ENCODE measurements at regions not wholly inside any gene's neighbourhood (a gene's known extent, or its start where the extent isn't known, plus 50 kb on each side); places are given as distances from the start of the nearest gene placed in this dataset.

- DNase-seq = no peak
These were observed 88.2 kb downstream of the TMA16 start for GRCh38 chr4:163582703-163583102.

GRCh38 chr4:163587867-163588266 lies 93.4 kb downstream of the TMA16 start:
- DNase-seq = no peak

DNA sequence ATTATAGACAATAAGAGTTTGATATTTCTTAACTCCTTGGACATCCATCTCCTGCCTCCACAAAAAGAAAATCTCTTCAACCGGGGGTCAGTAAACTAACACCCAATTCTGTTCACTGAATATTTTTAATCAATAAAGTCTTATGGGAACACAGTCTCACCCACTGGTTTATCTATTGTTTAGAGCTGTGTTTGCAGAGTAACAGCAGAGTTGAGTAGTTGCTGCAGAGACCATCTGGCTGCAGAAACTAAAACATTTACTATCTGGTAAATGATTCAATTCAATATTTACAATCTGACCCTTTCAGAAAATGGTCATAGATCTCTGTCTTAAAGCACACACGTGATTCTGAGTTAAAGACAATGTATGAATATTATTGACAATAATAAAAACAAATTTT lies 94.0 kb downstream of the TMA16 start:
- DNase-seq = no peak

- no peak for DNase-seq
These were observed 95.6 kb downstream of the TMA16 start for GRCh38 chr4:163590103-163590502.

DNA sequence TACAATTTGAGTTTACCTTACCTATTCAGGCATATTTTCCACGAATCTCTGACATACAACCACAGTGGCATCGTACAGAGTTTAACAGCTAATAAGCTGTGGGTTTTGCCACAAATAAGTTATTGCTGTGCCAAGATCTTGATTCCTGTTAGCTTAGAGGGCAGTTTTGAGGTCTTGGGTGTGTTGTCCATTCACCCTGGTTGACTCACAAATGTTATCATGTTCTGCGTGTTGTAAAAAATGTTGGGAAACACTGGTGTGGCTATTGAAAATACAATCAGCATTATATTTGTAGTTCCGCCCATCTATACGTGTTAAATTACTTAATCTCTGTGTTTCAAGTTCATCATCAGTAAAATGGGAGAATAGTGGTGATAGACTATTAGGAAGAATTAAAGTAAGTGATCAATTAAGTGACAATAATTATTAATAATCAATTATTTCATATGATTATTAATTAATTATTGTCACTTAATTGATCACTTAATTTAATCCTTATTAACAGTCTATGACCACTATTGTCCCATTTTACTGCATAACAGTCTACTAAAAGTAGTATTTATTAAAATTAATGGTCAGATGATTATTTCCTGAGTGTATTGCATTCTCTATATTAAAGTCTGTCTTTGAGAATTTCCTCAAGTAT lies 96.3 kb downstream of the TMA16 start:
- no peak for DNase-seq

GRCh38 chr4:163591614-163592020 lies 97.1 kb downstream of the TMA16 start:
- no peak for DNase-seq

GRCh38 chr4:163592212-163592611 lies 97.7 kb downstream of the TMA16 start:
- DNase-seq = no peak

GRCh38 chr4:163595580-163595979 lies 101.1 kb downstream of the TMA16 start:
- DNase-seq = no peak

- DNase-seq = no peak
These were observed 103.5 kb downstream of the TMA16 start for GRCh38 chr4:163598028-163598427.

- DNase-seq = no peak
These were observed 104.0 kb downstream of the TMA16 start for GRCh38 chr4:163598489-163598888.

- DNase-seq = no peak
These were observed 106.2 kb downstream of the TMA16 start for GRCh38 chr4:163600727-163601126.

DNA sequence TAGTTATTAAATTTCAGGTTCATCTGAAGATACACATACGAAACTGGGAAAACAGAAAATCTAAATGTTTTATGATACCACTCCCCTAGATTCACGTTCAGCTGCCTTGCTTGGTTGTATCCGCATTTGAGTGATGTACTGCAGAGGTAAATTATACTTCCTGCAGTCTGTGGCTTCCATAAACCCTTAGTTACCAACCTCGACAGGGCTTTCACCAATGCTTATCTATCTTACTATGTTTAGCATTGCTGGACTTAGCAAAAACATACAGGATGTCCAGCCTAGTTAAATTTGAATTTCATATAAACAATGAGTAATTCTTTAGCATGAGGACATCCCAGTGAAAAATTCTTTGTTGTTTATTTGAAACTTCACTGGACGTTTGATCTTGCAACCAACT lies 108.8 kb downstream of the TMA16 start:
- no peak for DNase-seq

- no peak for DNase-seq
These were observed 112.6 kb downstream of the TMA16 start for GRCh38 chr4:163606896-163607691.

GRCh38 chr4:163609019-163609418 lies 114.5 kb downstream of the TMA16 start:
- DNase-seq = no peak

GRCh38 chr4:163610648-163611047 lies 116.2 kb downstream of the TMA16 start:
- no peak for DNase-seq

DNA sequence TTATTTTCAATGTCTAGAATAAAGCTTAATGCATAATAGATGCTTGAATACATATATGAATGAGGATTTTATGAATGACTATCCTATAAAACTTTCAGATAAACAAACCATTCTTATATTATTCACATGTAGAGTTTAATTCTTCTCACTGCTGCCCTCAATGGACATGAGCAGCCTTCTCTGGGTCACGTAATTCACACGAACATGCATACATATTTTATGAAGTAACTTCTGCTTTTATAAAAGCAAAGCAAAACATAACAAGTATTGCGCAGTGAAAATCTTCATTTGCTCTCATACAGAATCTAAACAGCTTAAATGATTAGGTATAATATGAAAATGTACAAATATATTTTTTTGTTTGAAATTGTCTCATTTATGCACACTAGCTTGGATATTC lies 116.7 kb downstream of the TMA16 start:
- no peak for DNase-seq

DNA sequence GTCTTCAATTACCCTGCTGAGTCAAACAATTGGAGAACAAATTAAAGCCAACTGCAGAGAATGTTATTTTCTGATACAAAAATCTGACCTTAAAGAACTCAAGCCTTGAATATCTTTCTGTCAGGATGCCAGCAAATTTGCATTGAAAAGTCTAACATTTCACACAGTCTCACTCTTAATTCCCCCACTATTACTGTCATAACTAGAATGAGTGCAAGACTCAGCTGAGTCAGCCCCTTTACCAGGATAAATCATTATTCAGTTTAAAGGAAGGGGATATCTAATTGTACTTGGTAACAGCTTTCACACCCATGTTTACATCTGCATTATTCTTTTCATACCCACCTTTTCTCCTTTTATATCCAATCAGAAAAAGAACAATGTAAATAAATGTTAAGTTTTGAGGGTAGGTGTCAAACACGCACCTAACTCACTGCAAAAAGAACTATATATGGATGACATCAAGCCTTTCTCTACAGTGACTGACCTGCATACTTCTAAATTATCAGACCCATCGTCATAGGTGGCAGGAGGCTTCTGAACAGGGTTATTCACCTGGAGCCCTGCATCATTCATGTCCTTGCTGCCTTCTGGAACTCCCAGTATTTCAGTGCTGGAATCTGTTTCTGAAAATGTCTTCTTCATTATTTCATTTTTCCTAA lies 117.4 kb downstream of the TMA16 start:
- DNase-seq = no peak

GRCh38 chr4:163612762-163613161 lies 118.3 kb downstream of the TMA16 start:
- DNase-seq = no peak

DNA sequence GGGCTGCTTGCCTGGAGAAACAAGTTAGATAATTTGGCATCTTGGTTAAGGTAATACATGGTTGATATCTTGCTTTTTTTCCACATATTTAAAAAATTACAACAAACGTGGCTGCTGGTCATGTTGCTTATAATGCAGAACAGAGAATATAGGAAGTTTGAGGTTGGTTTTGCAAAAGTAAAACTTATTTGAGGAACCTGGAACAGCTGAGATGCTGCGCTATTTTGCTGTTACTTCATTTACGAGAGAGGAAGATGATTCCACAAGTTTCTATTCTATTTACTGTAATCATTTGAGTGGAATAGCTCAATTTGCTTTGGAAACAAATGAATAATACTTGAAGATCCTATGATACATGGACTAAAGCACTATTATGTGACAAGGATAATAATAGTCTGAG lies 118.9 kb downstream of the TMA16 start:
- DNase-seq = no peak

GRCh38 chr4:163614866-163615265 lies 120.4 kb downstream of the TMA16 start:
- no peak for DNase-seq

DNA sequence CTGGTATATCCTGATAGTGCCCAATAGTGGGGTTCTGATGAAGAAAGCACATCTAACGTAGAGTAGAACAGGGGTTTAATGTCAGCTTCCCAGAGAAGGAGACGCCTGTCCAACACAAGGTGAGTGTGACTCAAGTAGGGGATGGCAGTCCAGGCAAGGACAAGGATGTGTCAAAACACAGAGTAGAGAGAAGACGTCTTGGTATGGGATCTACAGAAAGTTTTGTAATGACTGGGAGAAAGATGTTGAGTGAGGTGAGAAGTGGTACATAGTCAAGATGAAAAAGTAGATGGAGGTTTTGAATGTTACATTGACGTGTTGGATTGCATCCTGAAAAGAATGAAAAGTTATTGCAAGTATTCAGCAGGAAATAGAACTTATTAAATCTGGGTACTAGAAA lies 124.4 kb downstream of the TMA16 start:
- no peak for DNase-seq

GRCh38 chr4:163620738-163621137 lies 126.2 kb downstream of the TMA16 start:
- no peak for DNase-seq

- DNase-seq = no peak
These were observed 127.3 kb downstream of the TMA16 start for GRCh38 chr4:163621821-163622220.

DNA sequence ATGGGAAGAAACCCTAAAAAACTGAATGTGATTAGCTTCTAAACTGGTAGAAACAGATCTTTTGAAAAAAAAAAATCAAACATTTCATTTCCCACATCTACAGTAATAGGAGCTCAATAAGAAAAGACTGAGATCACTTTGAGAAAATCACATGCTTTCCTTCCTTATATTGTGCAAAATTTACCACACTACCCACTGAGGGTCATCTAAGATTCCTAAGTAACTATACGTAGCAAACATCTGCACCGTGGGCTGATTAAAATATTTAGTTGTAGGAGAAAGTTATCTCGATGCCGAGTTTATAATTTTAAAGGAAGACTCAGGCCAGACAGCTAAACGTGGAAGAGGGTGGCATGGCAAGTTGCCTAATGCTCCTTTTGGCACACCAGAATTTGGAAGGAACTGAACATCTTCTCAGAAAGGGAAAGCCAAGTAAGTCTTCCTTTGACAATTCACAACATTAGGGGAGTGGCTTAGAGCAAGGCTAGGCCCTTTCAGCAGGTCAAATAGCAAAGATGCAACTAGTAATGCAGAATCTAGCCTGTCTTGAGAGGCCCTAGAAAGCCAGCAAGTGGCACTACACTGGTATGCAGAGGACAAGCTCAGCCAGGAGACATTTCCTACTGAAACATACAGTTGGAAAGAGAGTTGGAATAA lies 128.0 kb downstream of the TMA16 start:
- DNase-seq = no peak

Measured in activated naive CD4-positive, alpha-beta T cell (primary cell).